HG03103 (cell line): ENCODE measurements at regions not wholly inside any gene's neighbourhood (a gene's known extent, or its start where the extent isn't known, plus 50 kb on each side); places are given as distances from the start of the nearest gene placed in this dataset.
"Not testable (repeated sequence)": the region's sequence is repeated elsewhere in the genome, so short reads cannot be mapped to it uniquely, and the experiment has no call there.

Source experiments
- ATAC-seq: cut with Tn5 transposase; IDR thresholded peaks from one replicate; pipeline ENCODE4 v1.9.1; 2021; ENCODE audit warnings: low read depth; ENCODE audit not compliant: unreplicated experiment

- ATAC-seq = no peak
Observed at GRCh38 chrX:148080593-148080992, 99.5 kb downstream of the FMR1NB start.

- no peak for ATAC-seq
Observed at GRCh38 chrX:148084611-148085010, 103.5 kb downstream of the FMR1NB start.

- no peak for ATAC-seq
Observed at GRCh38 chrX:148120151-148120550, 139.0 kb downstream of the FMR1NB start.

- no peak for ATAC-seq
Observed at GRCh38 chrX:148120999-148121623, 140.0 kb downstream of the FMR1NB start.

GRCh38 chrX:148128872-148129505 is 147.9 kb downstream of the FMR1NB start:
- ATAC-seq = not testable (repeated sequence)

- no peak for ATAC-seq
Observed at GRCh38 chrX:148133105-148133725, 152.1 kb downstream of the FMR1NB start.

- no peak for ATAC-seq
Observed at GRCh38 chrX:148134578-148134977, 153.4 kb downstream of the FMR1NB start.

- ATAC-seq = no peak
Observed at GRCh38 chrX:148135738-148136137, 154.6 kb downstream of the FMR1NB start.

- ATAC-seq = no peak
Observed at GRCh38 chrX:148146121-148146520, 165.0 kb downstream of the FMR1NB start.

GRCh38 chrX:148156986-148157385 is 175.8 kb downstream of the FMR1NB start:
- no peak for ATAC-seq

GRCh38 chrX:148159796-148160195 is 178.7 kb downstream of the FMR1NB start:
- no peak for ATAC-seq

GRCh38 chrX:148161701-148162100 is 180.6 kb downstream of the FMR1NB start:
- no peak for ATAC-seq

- ATAC-seq = no peak
Observed at GRCh38 chrX:148185631-148186030, 204.5 kb downstream of the FMR1NB start.

GRCh38 chrX:148192547-148192946 is 211.4 kb downstream of the FMR1NB start:
- no peak for ATAC-seq

GRCh38 chrX:148193759-148194158 is 212.6 kb downstream of the FMR1NB start:
- ATAC-seq = no peak

GRCh38 chrX:148203531-148203930 is 222.4 kb downstream of the FMR1NB start:
- no peak for ATAC-seq

GRCh38 chrX:148204195-148204594 is 223.1 kb downstream of the FMR1NB start:
- ATAC-seq = no peak

- no peak for ATAC-seq
Observed at GRCh38 chrX:148214786-148215185, 233.6 kb downstream of the FMR1NB start.

- ATAC-seq = no peak
Observed at GRCh38 chrX:148215726-148216125, 234.6 kb downstream of the FMR1NB start.

GRCh38 chrX:148223361-148223760 is 242.2 kb downstream of the FMR1NB start:
- ATAC-seq = no peak

GRCh38 chrX:148228521-148228920 is 247.4 kb downstream of the FMR1NB start:
- no peak for ATAC-seq

- ATAC-seq = no peak
Observed at GRCh38 chrX:148229801-148230303, 248.7 kb downstream of the FMR1NB start.
